ENCODE measurements at regions not wholly inside any gene's neighbourhood (a gene's known extent, or its start where the extent isn't known, plus 50 kb on each side); places are given as distances from the start of the nearest gene placed in this dataset.

GRCh38 chr7:14073988-14074387 lies 84.5 kb upstream of the ETV1 start:
- Histone ChIP-seq H3K4me1 (ENCODE audit: insufficient read depth, low read length, poor library complexity, severe bottlenecking) (no peaks in the 10 kb centered on the region), H3K9me2 (ENCODE audit: insufficient read depth, low read length) (no peaks in the 10 kb centered on the region), H2AFZ (ENCODE audit: low read length) (no peak overlapping the region), H3K27ac (ENCODE audit: low read depth, low read length, poor library complexity, severe bottlenecking) (no peak overlapping the region), H3K4me3 (ENCODE audit: low read depth, low read length, poor library complexity, severe bottlenecking) (no peak overlapping the region), H4K20me1 (ENCODE audit: insufficient read depth, low read length) (no peaks in the 10 kb centered on the region), H3K9me3 (ENCODE audit: low read length) (no peaks in the 10 kb centered on the region), H3K79me2 (ENCODE audit: insufficient read depth, low read depth, low read length) (no peaks in the 10 kb centered on the region), H3K36me3 (ENCODE audit: insufficient read depth, low read length) (no peaks in the 10 kb centered on the region), H3K4me2 (ENCODE audit: low read length) (no peak overlapping the region)
- CTCF ChIA-PET (ENCODE audit: unreplicated experiment) = no interaction called here
- no TSS peak for BruUV-seq (replicated peaks)
- no peak for DNase-seq (ENCODE audit: low spot score)
- POLR2A ChIA-PET = no interaction called here
- intact Hi-C loops (cut with micrococcal nuclease; ENCODE audit: unreplicated experiment) = no loop called here
- no peak for TF ChIP-seq CTCF (conservative IDR thresholded peaks at IDR 0.05; ENCODE audit: low read length)
- TF ChIP-seq EZH2phosphoT487 (IDR thresholded peaks at IDR 0.05; ENCODE audit: borderline replicate concordance, low read depth, low read length) = no peak

GRCh38 chr7:14073543-14073942 lies 84.1 kb upstream of the ETV1 start:
- no peaks in the 10 kb centered on the region for H3K79me2 ChIP-seq (ENCODE audit: insufficient read depth, low read depth, low read length)
- no peaks in the 10 kb centered on the region for H3K36me3 ChIP-seq (ENCODE audit: insufficient read depth, low read length)
- no peak for TF ChIP-seq EZH2phosphoT487 (IDR thresholded peaks at IDR 0.05; ENCODE audit: borderline replicate concordance, low read depth, low read length)
- TF ChIP-seq CTCF (conservative IDR thresholded peaks at IDR 0.05; ENCODE audit: low read length) = no peak
- no peaks in the 10 kb centered on the region for H3K4me1 ChIP-seq (ENCODE audit: insufficient read depth, low read length, poor library complexity, severe bottlenecking)
- no peak for DNase-seq (ENCODE audit: low spot score)
- POLR2A ChIA-PET = no interaction called here
- no peaks in the 10 kb centered on the region for H3K9me3 ChIP-seq (ENCODE audit: low read length)
- H3K4me2 ChIP-seq (ENCODE audit: low read length) = no peak overlapping the region
- intact Hi-C loops (cut with micrococcal nuclease; ENCODE audit: unreplicated experiment) = no loop called here
- H3K27ac ChIP-seq (ENCODE audit: low read depth, low read length, poor library complexity, severe bottlenecking) = no peak overlapping the region
- H4K20me1 ChIP-seq (ENCODE audit: insufficient read depth, low read length) = no peaks in the 10 kb centered on the region
- CTCF ChIA-PET (ENCODE audit: unreplicated experiment) = no interaction called here
- H2AFZ ChIP-seq (ENCODE audit: low read length) = no peak overlapping the region
- H3K4me3 ChIP-seq (ENCODE audit: low read depth, low read length, poor library complexity, severe bottlenecking) = no peak overlapping the region
- BruUV-seq (replicated peaks) = no TSS peak
- no peaks in the 10 kb centered on the region for H3K9me2 ChIP-seq (ENCODE audit: insufficient read depth, low read length)

- H2AFZ ChIP-seq (ENCODE audit: low read length) = no peak overlapping the region
- no peaks in the 10 kb centered on the region for H3K4me1 ChIP-seq (ENCODE audit: insufficient read depth, low read length, poor library complexity, severe bottlenecking)
- CTCF ChIA-PET (ENCODE audit: unreplicated experiment) = no interaction called here
- H3K36me3 ChIP-seq (ENCODE audit: insufficient read depth, low read length) = no peaks in the 10 kb centered on the region
- intact Hi-C loops (cut with micrococcal nuclease; ENCODE audit: unreplicated experiment) = no loop called here
- TF ChIP-seq EZH2phosphoT487 (IDR thresholded peaks at IDR 0.05; ENCODE audit: borderline replicate concordance, low read depth, low read length) = no peak
- no peak for TF ChIP-seq CTCF (conservative IDR thresholded peaks at IDR 0.05; ENCODE audit: low read length)
- H3K9me2 ChIP-seq (ENCODE audit: insufficient read depth, low read length) = no peaks in the 10 kb centered on the region
- DNase-seq (ENCODE audit: low spot score) = no peak
- no peaks in the 10 kb centered on the region for H4K20me1 ChIP-seq (ENCODE audit: insufficient read depth, low read length)
- POLR2A ChIA-PET = no interaction called here
- no peaks in the 10 kb centered on the region for H3K79me2 ChIP-seq (ENCODE audit: insufficient read depth, low read depth, low read length)
- no peaks in the 10 kb centered on the region for H3K9me3 ChIP-seq (ENCODE audit: low read length)
- BruUV-seq (replicated peaks) = no TSS peak
- H3K4me3 ChIP-seq (ENCODE audit: low read depth, low read length, poor library complexity, severe bottlenecking) = no peak overlapping the region
- H3K4me2 ChIP-seq (ENCODE audit: low read length) = no peak overlapping the region
- H3K27ac ChIP-seq (ENCODE audit: low read depth, low read length, poor library complexity, severe bottlenecking) = no peak overlapping the region
These were observed 81.6 kb upstream of the ETV1 start for GRCh38 chr7:14071045-14071444.

All from OCI-LY7 (cell line).